ENCODE measurements at regions not wholly inside any gene's neighbourhood (a gene's known extent, or its start where the extent isn't known, plus 50 kb on each side); places are given as distances from the start of the nearest gene placed in this dataset.

- no peaks in the 10 kb centered on the region for H3K4me1 ChIP-seq
- no peaks in the 10 kb centered on the region for H3K9me3 ChIP-seq
- intact Hi-C loops (cut with micrococcal nuclease; ENCODE audit: unreplicated experiment), result loop anchor here (10.0 kb wide), 1 partner anchor 167 kb away; the partner anchor contains the start of gene SULF2
- Mint-ChIP-seq H3K4me1 (ENCODE audit: low read depth, unreplicated experiment) (no peaks in the 10 kb centered on the region), H3K4me3 (ENCODE audit: unreplicated experiment) (no peak overlapping the region), H3K36me3 (ENCODE audit: insufficient read depth, unreplicated experiment) (no peaks in the 10 kb centered on the region), H3K27me3 (ENCODE audit: insufficient read depth, unreplicated experiment) (no peaks in the 10 kb centered on the region), H3K27ac (ENCODE audit: unreplicated experiment) (no peak overlapping the region), H3K9me3 (ENCODE audit: unreplicated experiment) (no peaks in the 10 kb centered on the region)
- no TSS peak for BruUV-seq (replicated peaks)
- H3K36me3 ChIP-seq (ENCODE audit: control insufficient read depth, insufficient read depth, low read length), result no peaks in the 10 kb centered on the region
- ChIA-PET CTCF (no interaction called here), POLR2A (no interaction called here)
- no peaks in the 10 kb centered on the region for H3K27me3 ChIP-seq (replicated peaks; ENCODE audit: control insufficient read depth, insufficient read depth, low read length)
- H3K4me3 ChIP-seq (ENCODE audit: low read depth, low read length), result no peak overlapping the region
- DNase-seq, result no peak
- TF ChIP-seq CTCF (IDR thresholded peaks at IDR 0.05; ENCODE audit: insufficient read depth in 1 of 2, low read depth in 1 of 2, low read length in 1 of 2, severe bottlenecking in 1 of 2, unreplicated experiment in 1 of 2), result no peak
These were observed 166.8 kb upstream of the SULF2 start for GRCh38 chr20:47952023-47952564.

- H3K9me3 Mint-ChIP-seq (ENCODE audit: unreplicated experiment), result no peaks in the 10 kb centered on the region
- Histone ChIP-seq H3K4me3 (ENCODE audit: low read depth, low read length) (no peak overlapping the region), H3K4me1 (no peaks in the 10 kb centered on the region), H3K36me3 (ENCODE audit: control insufficient read depth, insufficient read depth, low read length) (no peaks in the 10 kb centered on the region), H3K9me3 (no peaks in the 10 kb centered on the region), H3K27me3 (replicated peaks; ENCODE audit: control insufficient read depth, insufficient read depth, low read length) (no peaks in the 10 kb centered on the region)
- DNase-seq, result no peak
- TF ChIP-seq CTCF (IDR thresholded peaks at IDR 0.05; ENCODE audit: insufficient read depth in 1 of 2, low read depth in 1 of 2, low read length in 1 of 2, severe bottlenecking in 1 of 2, unreplicated experiment in 1 of 2), result no peak
- no peak overlapping the region for H3K4me3 Mint-ChIP-seq (ENCODE audit: unreplicated experiment)
- no TSS peak for BruUV-seq (replicated peaks)
- H3K27me3 Mint-ChIP-seq (ENCODE audit: insufficient read depth, unreplicated experiment), result no peaks in the 10 kb centered on the region
- H3K4me1 Mint-ChIP-seq (ENCODE audit: low read depth, unreplicated experiment), result no peaks in the 10 kb centered on the region
- no peak overlapping the region for H3K27ac Mint-ChIP-seq (ENCODE audit: unreplicated experiment)
- POLR2A ChIA-PET, result no interaction called here
- intact Hi-C loops (cut with micrococcal nuclease; ENCODE audit: unreplicated experiment), result loop anchor here (10.0 kb wide), 1 partner anchor 167 kb away; the partner anchor contains the start of gene SULF2
- H3K36me3 Mint-ChIP-seq (ENCODE audit: insufficient read depth, unreplicated experiment), result no peaks in the 10 kb centered on the region
- CTCF ChIA-PET, result no interaction called here
These were observed 166.3 kb upstream of the SULF2 start for GRCh38 chr20:47951521-47951971.

- Histone ChIP-seq H3K27me3 (replicated peaks; ENCODE audit: control insufficient read depth, insufficient read depth, low read length) (no peaks in the 10 kb centered on the region), H3K36me3 (ENCODE audit: control insufficient read depth, insufficient read depth, low read length) (no peaks in the 10 kb centered on the region), H3K9me3 (no peaks in the 10 kb centered on the region), H3K4me3 (ENCODE audit: low read depth, low read length) (no peak overlapping the region), H3K4me1 (no peaks in the 10 kb centered on the region)
- ChIA-PET POLR2A (no interaction called here), CTCF (interaction anchor here (1.2 kb wide), 1 partner anchor 670 kb away, joined by 3 read pairs; no protein-coding TSS in a partner anchor)
- Mint-ChIP-seq H3K36me3 (ENCODE audit: insufficient read depth, unreplicated experiment) (no peaks in the 10 kb centered on the region), H3K27ac (ENCODE audit: unreplicated experiment) (no peak overlapping the region), H3K9me3 (ENCODE audit: unreplicated experiment) (no peaks in the 10 kb centered on the region), H3K4me1 (ENCODE audit: low read depth, unreplicated experiment) (no peaks in the 10 kb centered on the region), H3K4me3 (ENCODE audit: unreplicated experiment) (no peak overlapping the region), H3K27me3 (ENCODE audit: insufficient read depth, unreplicated experiment) (no peaks in the 10 kb centered on the region)
- no TSS peak for BruUV-seq (replicated peaks)
- DNase-seq, result no peak
- intact Hi-C loops (cut with micrococcal nuclease; ENCODE audit: unreplicated experiment), result loop anchor here (10.0 kb wide), 1 partner anchor 166 kb away; the partner anchor contains the start of gene SULF2
- TF ChIP-seq CTCF (IDR thresholded peaks at IDR 0.05; ENCODE audit: insufficient read depth in 1 of 2, low read depth in 1 of 2, low read length in 1 of 2, severe bottlenecking in 1 of 2, unreplicated experiment in 1 of 2), result no peak
These were observed 165.6 kb upstream of the SULF2 start for GRCh38 chr20:47950913-47951283.

Data from Caco-2 (cell line).